Stimulated activated CD4-positive, alpha-beta T cell treated with anti-CD3 and anti-CD28 coated beads, Interleukin-2, amount 100 ng/mL, for 24 hours (primary cell): ENCODE measurements at regions not wholly inside any gene's neighbourhood (a gene's known extent, or its start where the extent isn't known, plus 50 kb on each side); places are given as distances from the start of the nearest gene placed in this dataset.

Source experiments
- DNase-seq, 2 donors: peaks; one replicate each; pipeline ENCODE4 v3.0.0-alpha.2; 2020

DNA sequence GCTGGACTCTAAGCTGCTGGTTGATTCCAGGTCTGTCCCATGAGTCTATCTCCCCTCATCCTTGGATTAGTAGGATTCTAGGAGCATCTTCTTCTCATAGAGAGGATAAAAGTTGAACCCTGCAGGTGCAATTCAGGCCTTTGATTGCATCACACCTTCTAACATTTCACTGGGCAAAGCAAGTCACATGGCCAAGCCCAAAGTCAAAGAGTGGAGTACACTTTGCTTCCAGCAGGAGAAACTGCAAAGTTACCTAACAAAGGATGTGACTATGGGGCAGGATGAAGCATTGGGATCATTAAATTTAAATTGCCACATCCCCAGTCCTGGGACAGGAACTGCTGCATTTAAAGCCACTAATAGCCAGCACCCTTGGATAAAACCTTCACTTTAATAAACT, 51.0 kb upstream of the EGFLAM start:
- DNase-seq, result no peak

DNA sequence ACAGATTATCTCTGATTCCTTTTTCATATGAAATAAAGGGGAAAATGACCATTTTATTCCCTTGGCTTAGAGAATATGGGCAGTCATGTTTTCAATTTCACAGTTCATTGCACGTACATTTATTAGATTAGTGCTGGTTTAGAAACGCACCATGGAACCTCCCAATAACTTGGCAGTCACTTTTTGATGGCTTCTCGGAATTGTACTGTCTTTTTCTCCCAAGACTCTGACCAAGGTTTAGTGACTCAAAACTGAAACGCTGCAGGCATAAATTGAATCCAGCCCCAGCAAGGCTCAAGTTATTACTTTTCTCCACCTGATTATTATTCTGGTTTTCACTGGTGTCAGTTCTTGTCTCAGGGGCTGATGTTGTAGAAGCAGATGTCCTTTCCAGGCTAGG, 55.6 kb upstream of the EGFLAM start:
- no peak for DNase-seq

GRCh38 chr5:38200872-38201557, 57.3 kb upstream of the EGFLAM start:
- DNase-seq, result no peak

DNA sequence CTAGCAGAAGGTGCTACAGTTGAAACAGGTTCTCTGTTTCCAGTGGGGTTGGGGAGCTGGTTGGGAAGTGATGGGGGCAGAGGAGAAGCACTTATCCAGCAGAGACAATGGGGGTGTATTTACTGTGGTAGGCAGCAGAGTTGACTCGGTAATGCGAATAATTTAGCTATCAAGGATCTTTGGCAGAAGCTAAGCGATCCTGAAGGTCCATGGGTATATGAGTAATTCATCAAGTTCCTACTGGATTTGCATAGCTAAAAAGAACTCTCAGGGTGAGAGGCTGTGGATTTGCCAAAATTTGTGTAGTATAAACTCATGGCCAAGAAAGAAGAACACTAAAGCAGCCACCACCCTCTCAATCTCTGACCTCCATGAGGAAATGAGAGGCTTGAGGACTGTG, 61.2 kb upstream of the EGFLAM start:
- DNase-seq, result no peak

DNA sequence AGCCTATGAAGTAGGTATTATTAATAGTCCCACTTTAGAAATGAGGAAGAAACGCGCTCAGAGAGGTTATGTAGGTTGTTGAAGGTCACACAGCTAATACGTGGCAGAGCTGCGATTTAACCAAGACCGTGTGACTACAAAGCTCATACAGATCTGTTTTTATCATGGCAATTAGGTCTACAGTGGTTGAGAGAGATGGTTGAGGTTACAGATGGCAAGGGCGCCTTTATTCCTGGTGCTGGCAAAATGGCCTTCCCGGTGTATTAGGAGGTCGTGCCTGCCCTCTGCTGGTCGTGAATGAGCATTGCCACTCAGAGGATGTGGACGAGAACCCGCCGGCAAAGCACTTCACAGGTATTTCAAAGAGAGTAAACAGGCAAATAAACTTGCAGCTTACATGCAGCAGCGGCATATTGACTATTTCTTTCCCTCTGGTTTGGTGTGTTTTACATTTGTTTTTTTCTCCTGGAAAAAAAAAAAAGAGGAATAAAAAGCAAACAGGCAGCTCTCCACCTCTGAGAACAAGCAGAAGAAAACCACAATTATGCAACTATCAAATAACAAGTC, 65.3 kb upstream of the EGFLAM start:
- peak; percentile 60 to 70 for DNase-seq

GRCh38 chr5:38191693-38192092, 66.7 kb upstream of the EGFLAM start:
- DNase-seq, result no peak

GRCh38 chr5:38190111-38190510, 68.2 kb upstream of the EGFLAM start:
- DNase-seq, result no peak

- DNase-seq, result no peak
These were observed 69.3 kb upstream of the EGFLAM start for GRCh38 chr5:38189081-38189504.

DNA sequence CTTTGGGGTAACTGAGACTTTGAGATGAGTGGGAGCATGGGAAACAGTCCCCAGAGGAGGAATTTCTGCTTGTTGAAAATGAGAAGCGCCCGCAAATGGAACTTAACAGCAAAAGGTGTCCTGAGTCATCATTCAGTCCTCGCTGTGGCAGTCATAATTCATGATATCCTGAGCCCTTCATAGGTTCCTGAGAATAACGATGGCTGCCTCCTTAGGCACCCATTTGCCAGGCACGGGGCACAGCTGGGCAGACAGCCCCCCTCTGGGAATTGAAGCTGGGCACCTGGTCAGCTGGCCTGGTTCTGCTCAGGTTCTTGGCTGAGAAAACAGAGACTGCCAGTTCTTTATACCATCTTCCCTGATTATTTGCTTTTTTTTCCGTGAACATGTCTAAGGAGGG, 69.8 kb upstream of the EGFLAM start:
- no peak for DNase-seq

- no peak for DNase-seq
These were observed 70.8 kb upstream of the EGFLAM start for GRCh38 chr5:38187532-38187931.

- DNase-seq, result no peak
These were observed 73.7 kb upstream of the EGFLAM start for GRCh38 chr5:38184627-38185026.

DNA sequence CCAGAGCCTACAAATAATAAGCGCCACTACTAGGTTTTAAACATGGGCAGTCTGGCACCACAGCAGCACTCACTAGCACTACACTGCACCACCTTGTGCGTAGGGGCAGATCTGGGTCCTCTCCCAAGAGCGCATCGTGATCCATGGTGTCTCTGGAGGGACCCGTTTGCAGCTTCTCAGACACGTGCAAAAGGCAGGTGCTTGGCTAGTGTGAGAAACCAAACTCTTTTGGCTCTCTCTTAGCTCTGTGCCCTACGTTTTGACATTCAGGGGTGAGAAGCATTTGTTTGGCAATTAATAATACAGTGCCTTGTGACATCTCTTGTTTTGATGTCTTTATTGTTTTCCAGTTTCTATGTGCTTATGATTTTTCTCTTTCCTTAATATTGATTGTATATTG, 75.4 kb upstream of the EGFLAM start:
- DNase-seq, result no peak

GRCh38 chr5:38168029-38168428, 90.3 kb upstream of the EGFLAM start:
- DNase-seq, result no peak

DNA sequence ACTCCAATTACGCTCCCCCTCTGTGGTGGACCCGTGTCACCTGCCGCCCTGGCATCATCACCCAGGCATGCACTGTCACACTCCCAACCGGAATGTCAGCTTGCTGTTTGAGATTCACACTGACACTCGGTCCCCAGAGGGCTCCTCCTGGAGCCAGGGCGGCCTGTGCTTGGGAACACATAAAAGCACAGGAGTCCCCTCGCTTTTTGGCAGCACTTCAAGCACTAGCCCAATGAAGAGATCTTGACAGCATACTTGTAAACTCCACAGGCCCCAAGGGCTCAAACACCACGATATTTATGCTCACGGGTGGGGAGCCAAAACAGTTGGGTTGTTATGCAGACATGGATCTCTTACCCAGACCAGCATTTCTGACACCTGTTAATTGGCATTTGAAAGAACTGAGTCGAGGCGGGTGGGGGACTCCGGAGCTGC, 90.8 kb upstream of the EGFLAM start:
- DNase-seq, result no peak

GRCh38 chr5:38166832-38167231, 91.5 kb upstream of the EGFLAM start:
- no peak for DNase-seq

GRCh38 chr5:38165435-38165834, 92.9 kb upstream of the EGFLAM start:
- no peak for DNase-seq

GRCh38 chr5:38164776-38165399, 93.5 kb upstream of the EGFLAM start:
- no peak for DNase-seq

DNA sequence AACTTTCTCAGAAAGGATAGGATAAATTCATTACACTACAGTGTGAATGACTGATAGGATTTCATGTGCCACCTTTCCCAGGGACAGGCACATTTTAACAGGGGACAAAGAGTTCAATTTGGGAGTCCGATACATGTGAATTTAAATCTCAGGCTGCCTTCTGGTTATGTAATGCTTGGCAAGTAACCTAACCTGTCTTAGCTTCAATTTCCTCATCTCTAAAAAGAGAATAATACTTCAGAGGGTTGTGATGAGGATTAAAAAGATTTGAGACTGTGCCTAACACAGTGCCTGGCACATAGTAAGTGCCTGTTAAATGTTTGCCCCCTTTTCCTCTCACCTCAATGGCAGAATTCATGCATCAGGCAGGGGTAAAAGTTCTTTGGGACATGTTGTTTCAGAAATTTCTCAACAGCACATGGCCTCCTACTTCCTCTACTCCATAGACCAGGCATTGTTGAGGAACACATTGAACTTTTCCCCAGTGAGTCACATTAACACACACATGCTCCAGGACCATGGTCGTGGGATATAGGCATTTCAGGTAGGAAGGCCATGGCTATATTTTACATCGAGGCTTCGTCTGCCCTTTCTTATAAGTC, 94.6 kb upstream of the EGFLAM start:
- no peak for DNase-seq

DNA sequence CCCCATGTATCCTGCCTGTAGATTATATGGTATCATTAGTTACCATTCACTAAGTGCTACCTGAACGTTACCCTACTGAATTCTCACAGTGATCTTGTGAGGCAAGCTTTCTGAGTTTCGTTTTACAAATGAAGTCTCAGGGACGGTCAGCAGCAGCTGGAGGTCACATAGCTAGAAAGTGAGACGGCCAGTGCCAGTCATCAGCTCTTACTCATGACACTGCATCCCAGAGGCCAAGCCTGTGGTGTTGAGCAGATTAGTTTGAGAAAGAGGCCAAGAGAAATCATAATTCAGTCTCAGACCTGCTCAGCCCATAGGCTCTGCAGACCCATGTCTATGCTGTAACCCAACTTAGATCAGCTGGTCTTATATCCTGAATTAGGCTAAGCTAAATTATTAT, 95.7 kb upstream of the EGFLAM start:
- no peak for DNase-seq

- no peak for DNase-seq
These were observed 101.3 kb upstream of the EGFLAM start for GRCh38 chr5:38157024-38157423.

- no peak for DNase-seq
These were observed 103.6 kb upstream of the EGFLAM start for GRCh38 chr5:38154615-38155204.

GRCh38 chr5:38151878-38152277, 106.5 kb upstream of the EGFLAM start:
- no peak for DNase-seq

- DNase-seq, result no peak
These were observed 108.6 kb upstream of the EGFLAM start for GRCh38 chr5:38149815-38150195.
